Nephron (organoid): ENCODE measurements at regions not wholly inside any gene's neighbourhood (a gene's known extent, or its start where the extent isn't known, plus 50 kb on each side); places are given as distances from the start of the nearest gene placed in this dataset.

ENCODE experiments used
- H3K27ac Mint-ChIP-seq, 3 experiments: 2 replicates each; pipeline ENCODE4 v1.8.0; 2020; ENCODE audit warnings: mixed read lengths in 3 of 3, mild to moderate bottlenecking in 2 of 3, moderate library complexity in 1 of 3
- H3K27me3 Mint-ChIP-seq: 2 replicates; pipeline ENCODE4 v1.8.0; 2021; ENCODE audit warnings: low read depth, mild to moderate bottlenecking, moderate library complexity, mixed read lengths
- H3K36me3 Mint-ChIP-seq: 2 replicates; pipeline ENCODE4 v1.8.0; 2020; ENCODE audit warnings: low read depth, mixed read lengths
- H3K4me1 Mint-ChIP-seq: 2 replicates; pipeline ENCODE4 v1.8.0; 2020; ENCODE audit warnings: mixed read lengths
- H3K4me3 Mint-ChIP-seq, 3 experiments: 2 replicates each; pipeline ENCODE4 v1.8.0; 2020; ENCODE audit warnings: mild to moderate bottlenecking in 3 of 3, mixed read lengths in 3 of 3, moderate library complexity in 2 of 3
- H3K9me3 Mint-ChIP-seq: 2 replicates; pipeline ENCODE4 v1.8.0; 2020; ENCODE audit warnings: mixed read lengths
- TF ChIP-seq, protein P1 (sequence below), 3 experiments: fragments of 200-600 bp; sonication (generic); IDR thresholded peaks; one replicate each; pipeline ENCODE4 v1.5.0; 2021; ENCODE audit warnings: antibody characterized with exemption in 3 of 3; ENCODE audit not compliant: unreplicated experiment in 3 of 3

DNA sequence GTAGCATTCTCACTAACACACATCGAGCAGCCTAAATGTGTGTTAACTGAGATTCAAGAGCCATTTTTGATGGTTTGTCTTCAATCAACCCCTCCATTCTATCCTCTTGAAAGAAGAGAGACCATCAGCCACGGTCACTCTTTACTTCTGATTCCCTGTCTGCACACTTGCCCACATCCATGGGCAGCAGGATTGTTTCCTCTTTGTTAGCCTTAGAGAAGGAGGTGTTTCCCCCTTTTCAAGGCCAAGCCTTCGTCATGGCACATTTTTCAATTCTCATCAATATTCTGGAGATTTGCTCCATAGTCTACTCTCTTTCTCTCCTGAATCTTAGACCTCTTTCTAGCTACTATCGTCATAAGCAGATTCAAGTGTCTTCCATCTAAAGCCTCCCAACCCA is 522.4 kb upstream of the NAALADL2 start:
- TF ChIP-seq, protein P1, sequence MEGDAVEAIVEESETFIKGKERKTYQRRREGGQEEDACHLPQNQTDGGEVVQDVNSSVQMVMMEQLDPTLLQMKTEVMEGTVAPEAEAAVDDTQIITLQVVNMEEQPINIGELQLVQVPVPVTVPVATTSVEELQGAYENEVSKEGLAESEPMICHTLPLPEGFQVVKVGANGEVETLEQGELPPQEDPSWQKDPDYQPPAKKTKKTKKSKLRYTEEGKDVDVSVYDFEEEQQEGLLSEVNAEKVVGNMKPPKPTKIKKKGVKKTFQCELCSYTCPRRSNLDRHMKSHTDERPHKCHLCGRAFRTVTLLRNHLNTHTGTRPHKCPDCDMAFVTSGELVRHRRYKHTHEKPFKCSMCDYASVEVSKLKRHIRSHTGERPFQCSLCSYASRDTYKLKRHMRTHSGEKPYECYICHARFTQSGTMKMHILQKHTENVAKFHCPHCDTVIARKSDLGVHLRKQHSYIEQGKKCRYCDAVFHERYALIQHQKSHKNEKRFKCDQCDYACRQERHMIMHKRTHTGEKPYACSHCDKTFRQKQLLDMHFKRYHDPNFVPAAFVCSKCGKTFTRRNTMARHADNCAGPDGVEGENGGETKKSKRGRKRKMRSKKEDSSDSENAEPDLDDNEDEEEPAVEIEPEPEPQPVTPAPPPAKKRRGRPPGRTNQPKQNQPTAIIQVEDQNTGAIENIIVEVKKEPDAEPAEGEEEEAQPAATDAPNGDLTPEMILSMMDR (IDR thresholded peaks at IDR 0.05; ENCODE audit: unreplicated experiment in 3 of 3), result no peak

DNA sequence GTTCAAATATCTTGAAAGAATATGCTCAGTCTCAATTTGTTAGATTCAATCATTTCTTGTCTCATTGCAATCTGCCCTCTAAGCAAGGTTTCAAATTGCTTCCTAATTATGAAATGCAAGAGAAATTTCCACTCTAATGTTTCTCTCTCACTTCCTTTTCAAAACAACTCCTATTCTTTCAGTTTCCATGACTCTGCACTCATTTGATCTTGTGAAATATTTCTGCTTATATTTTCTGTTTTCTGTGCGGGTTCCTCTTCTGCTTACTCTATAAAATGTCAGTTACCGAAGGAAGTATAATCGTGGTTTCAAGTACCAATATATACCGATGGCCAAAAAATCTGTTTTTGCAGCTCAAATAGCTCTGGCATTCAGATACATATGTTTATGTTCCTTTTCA is 521.9 kb upstream of the NAALADL2 start:
- TF ChIP-seq, protein P1 (IDR thresholded peaks at IDR 0.05; ENCODE audit: unreplicated experiment in 3 of 3), result no peak
- Mint-ChIP-seq H3K36me3 (no peaks in the 10 kb centered on the region), H3K9me3 (peaks cover 2% of the 10 kb centered on the region), H3K27ac (no peak overlapping the region), H3K27me3 (no peaks in the 10 kb centered on the region), H3K4me3 (no peak overlapping the region), H3K4me1 (peaks cover 5% of the 10 kb centered on the region)

More for the DNA sequence above, 522.4 kb upstream of the NAALADL2 start:
- peaks cover under 1% of the 10 kb centered on the region for H3K4me1 Mint-ChIP-seq
- peaks cover 2% of the 10 kb centered on the region for H3K9me3 Mint-ChIP-seq
- H3K27ac Mint-ChIP-seq, result no peak overlapping the region
- H3K27me3 Mint-ChIP-seq, result no peaks in the 10 kb centered on the region
- H3K4me3 Mint-ChIP-seq, result no peak overlapping the region
- no peaks in the 10 kb centered on the region for H3K36me3 Mint-ChIP-seq

DNA sequence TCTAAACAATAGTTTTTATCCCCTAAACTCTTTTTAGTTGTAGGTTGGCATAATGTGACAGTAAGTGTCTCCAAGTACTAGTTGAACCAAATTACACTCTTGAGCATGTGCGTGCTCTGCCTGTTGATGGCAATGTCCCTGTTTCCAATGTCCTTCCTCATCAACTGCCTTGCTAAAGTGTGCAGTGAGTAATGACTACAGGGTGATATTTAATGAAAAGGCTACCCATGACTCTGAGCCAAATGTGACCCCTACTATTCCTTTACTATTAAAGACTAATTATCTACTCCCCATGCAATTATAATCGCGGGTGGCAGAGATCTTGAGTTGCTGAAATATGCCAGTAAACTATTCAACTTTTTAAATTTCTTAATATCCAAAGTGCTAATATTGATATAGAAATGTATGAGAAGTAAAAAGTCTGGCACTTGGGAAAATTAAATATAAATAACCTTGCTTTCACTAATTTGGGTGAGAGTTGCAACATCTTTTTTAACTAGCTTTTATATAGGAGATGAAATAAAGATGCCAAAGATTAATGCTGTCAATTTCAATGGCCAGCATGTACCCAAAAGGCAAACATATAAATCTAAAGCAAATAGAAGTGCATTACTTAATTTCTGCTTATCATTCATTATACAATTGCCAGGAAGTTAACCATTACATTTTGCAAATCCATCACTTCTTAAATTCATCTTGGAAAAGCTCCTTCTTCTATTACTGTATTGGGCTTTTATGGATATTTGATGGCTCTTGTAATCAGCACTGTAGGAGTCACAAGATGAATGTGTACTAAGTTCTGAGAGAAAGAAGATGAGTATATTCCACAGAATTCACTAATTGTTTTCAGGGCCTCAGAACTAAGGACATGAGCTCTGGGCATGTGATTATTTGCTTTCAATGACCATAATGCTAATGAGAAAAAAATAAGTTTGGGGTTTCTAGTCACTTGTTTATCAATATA is 518.2 kb upstream of the NAALADL2 start:
- TF ChIP-seq, protein P1 (IDR thresholded peaks at IDR 0.05; ENCODE audit: unreplicated experiment in 3 of 3), result no peak
- Mint-ChIP-seq H3K9me3 (no peaks in the 10 kb centered on the region), H3K4me1 (peaks cover 30% of the 10 kb centered on the region), H3K27me3 (no peaks in the 10 kb centered on the region), H3K36me3 (no peaks in the 10 kb centered on the region), H3K4me3 (no peak overlapping the region), H3K27ac (no peak overlapping the region)

DNA sequence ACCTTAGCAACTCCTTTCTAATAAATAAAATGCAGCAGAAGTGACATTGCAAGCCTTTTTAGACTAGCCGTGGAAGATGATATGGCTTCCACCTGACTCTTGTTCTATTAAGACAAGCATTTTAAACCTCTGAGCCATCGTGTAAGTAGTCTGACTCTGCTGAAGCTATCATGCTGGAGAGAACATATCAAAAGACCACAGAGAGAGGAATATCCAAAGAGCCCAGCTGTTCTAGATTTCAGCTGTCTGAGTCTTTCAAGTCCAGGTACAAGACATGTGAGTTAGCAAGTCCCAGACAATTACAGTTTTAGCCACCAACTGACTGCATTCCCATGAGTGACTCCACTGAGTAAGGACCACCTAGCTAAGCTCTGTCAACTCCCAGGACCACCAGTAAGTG is 517.0 kb upstream of the NAALADL2 start:
- H3K27ac Mint-ChIP-seq, result peak overlapping the region in 2 of 3 experiments; percentile 83 to 87
- TF ChIP-seq, protein P1 (IDR thresholded peaks at IDR 0.05; ENCODE audit: unreplicated experiment in 3 of 3), result no peak
- peaks cover 35% of the 10 kb centered on the region for H3K4me1 Mint-ChIP-seq
- H3K4me3 Mint-ChIP-seq, result peak overlapping the region in 1 of 3 experiments; percentile 7
- no peaks in the 10 kb centered on the region for H3K36me3 Mint-ChIP-seq
- H3K9me3 Mint-ChIP-seq, result no peaks in the 10 kb centered on the region
- H3K27me3 Mint-ChIP-seq, result no peaks in the 10 kb centered on the region

DNA sequence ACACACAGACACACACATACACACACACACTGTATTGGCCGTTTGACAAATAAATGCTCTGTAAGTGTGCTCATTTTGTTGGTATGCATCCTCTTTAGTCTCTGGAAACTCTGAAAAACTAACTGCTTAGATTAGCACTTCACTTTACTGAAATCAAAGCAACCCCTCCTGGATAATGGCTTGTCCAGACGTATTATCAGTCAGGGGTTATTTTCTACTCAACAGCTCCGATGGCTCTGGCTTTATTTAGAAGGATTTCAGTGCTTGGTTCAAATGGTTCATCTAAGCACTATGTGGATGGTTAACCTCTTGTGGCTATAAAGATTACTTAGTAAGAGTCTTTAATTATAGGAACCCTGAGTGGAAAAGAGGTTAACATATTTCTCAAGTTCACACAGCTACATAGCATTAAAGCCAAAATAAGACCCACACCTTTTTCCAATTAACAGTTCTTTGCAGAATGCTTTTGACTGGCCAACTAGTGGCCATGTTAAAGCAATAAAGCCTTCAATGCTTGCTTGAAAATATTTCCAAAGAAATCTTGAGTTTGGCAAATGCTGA is 516.1 kb upstream of the NAALADL2 start:
- Mint-ChIP-seq H3K4me1 (peaks cover 35% of the 10 kb centered on the region), H3K9me3 (peaks cover 4% of the 10 kb centered on the region), H3K36me3 (no peaks in the 10 kb centered on the region), H3K4me3 (no peak overlapping the region), H3K27ac (peak overlapping the region; percentile 57 to 83 (median 60)), H3K27me3 (no peaks in the 10 kb centered on the region)
- TF ChIP-seq, protein P1 (IDR thresholded peaks at IDR 0.05; ENCODE audit: unreplicated experiment in 3 of 3), result no peak
